Lower lobe of right lung (tissue), 2 donors: ENCODE measurements at regions not wholly inside any gene's neighbourhood (a gene's known extent, or its start where the extent isn't known, plus 50 kb on each side); places are given as distances from the start of the nearest gene placed in this dataset.
"Not testable (repeated sequence)": the region's sequence is repeated elsewhere in the genome, so short reads cannot be mapped to it uniquely, and the experiment has no call there.

Experiments used
- ATAC-seq, 2 donors: fragments of 200-7000 bp; cut with Tn5 transposase; one replicate each; pipeline ENCODE4 v1.9.1; 2020 to 2022; ENCODE audit warnings: mild to moderate bottlenecking in 2 of 2, moderate library complexity in 2 of 2
- DNase-seq: peaks from one replicate; pipeline ENCODE4 v3.0.0-alpha.2; 2020
- H3K27ac ChIP-seq: fragments of 200-600 bp; one replicate; pipeline ENCODE4 v1.8.0; 2022
- H3K27me3 ChIP-seq: fragments of 200-600 bp; one replicate; pipeline ENCODE4 v1.8.0; 2022; ENCODE audit warnings: low read depth
- H3K36me3 ChIP-seq: fragments of 200-600 bp; one replicate; pipeline ENCODE4 v1.8.0; 2022; ENCODE audit warnings: mild to moderate bottlenecking
- H3K4me1 ChIP-seq: fragments of 200-600 bp; one replicate; pipeline ENCODE4 v1.8.0; 2022
- H3K4me3 ChIP-seq: fragments of 200-600 bp; one replicate; pipeline ENCODE4 v1.8.0; 2022; ENCODE audit warnings: mild to moderate bottlenecking
- H3K9me3 ChIP-seq: fragments of 200-600 bp; one replicate; pipeline ENCODE4 v1.8.0; 2022
- intact Hi-C: fragments of 100-400 bp; cut with DNase I; formaldehyde crosslinking; loops from one replicate; pipeline ENCODE4 v1.11.0; 2022
- TF ChIP-seq, protein P1 (sequence below): fragments of 200-600 bp; IDR thresholded peaks from one replicate; pipeline ENCODE4 v1.8.0; 2022; ENCODE audit warnings: antibody characterized with exemption, mild to moderate bottlenecking
- donor health status: DM: no; HTN: yes; CAD: no; lungs with severe emphysema.

DNA sequence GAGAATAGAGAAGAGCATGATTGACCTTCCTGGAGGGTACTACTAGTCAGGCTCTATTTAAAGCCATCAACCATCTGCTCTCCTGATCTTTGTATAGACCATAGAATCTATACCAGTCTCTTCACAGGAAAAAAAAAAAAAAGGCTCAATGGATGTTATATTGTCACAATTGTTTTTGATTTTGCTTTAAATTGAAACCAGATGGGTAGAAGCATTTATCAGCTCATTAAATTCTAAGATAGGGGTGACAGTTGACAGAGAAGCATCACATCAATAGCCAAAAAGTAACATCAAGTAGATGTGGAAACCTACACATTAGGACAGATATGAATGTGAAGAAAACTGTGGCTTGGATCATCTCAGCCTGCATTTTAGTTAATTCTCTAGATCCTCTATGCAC, 558.9 kb upstream of the MBL2 start:
- Histone ChIP-seq H3K4me1 (no peaks in the 10 kb centered on the region), H3K9me3 (peaks cover 14% of the 10 kb centered on the region), H3K36me3 (no peaks in the 10 kb centered on the region), H3K4me3 (no peak overlapping the region), H3K27ac (no peak overlapping the region), H3K27me3 (no peaks in the 10 kb centered on the region)
- TF ChIP-seq, protein P1, sequence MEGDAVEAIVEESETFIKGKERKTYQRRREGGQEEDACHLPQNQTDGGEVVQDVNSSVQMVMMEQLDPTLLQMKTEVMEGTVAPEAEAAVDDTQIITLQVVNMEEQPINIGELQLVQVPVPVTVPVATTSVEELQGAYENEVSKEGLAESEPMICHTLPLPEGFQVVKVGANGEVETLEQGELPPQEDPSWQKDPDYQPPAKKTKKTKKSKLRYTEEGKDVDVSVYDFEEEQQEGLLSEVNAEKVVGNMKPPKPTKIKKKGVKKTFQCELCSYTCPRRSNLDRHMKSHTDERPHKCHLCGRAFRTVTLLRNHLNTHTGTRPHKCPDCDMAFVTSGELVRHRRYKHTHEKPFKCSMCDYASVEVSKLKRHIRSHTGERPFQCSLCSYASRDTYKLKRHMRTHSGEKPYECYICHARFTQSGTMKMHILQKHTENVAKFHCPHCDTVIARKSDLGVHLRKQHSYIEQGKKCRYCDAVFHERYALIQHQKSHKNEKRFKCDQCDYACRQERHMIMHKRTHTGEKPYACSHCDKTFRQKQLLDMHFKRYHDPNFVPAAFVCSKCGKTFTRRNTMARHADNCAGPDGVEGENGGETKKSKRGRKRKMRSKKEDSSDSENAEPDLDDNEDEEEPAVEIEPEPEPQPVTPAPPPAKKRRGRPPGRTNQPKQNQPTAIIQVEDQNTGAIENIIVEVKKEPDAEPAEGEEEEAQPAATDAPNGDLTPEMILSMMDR: no peak
- intact Hi-C loops: no loop called here
- ATAC-seq (no peak), DNase-seq (no peak)

DNA sequence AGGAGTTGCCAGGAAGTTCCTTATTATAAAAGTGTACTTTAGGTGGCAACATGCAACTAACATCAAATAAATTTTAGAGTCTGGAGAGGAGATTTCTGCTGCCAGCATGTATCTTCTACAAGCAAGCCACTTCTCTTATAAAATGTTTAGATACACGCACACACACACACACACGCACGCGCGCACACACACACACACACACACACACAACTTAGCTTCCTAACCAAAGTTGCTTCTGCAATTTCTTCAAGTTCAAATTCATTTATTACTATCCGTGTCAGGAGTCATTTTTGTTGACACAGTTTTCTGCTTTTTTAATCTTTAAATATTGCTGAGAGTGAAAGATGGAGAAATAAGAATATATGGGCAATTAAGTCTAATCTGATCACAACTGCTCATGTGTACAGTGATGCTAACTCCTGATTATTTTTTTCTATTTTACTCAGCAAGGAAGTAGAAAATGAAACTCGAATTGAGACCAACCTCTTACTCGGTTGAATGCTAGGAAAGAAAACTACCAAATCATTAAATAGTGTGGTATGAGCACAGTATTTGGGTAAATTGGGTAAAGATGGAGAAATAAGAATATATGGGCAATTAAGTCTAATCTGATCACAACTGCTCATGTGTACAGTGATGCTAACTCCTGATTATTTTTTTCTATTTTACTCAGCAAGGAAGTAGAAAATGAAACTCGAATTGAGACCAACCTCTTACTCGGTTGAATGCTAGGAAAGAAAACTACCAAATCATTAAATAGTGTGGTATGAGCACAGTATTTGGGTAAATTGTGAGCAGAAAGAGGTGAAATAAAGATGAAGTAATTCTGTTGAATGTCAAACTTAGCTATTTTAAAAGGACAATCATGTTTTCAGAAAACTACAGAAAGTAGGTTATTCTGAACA, 554.1 kb upstream of the MBL2 start:
- H3K4me1 ChIP-seq, H3K9me3 ChIP-seq, H3K27ac ChIP-seq, H3K36me3 ChIP-seq, DNase-seq, H3K4me3 ChIP-seq, ATAC-seq, H3K27me3 ChIP-seq, intact Hi-C loops: not testable (repeated sequence)

DNA sequence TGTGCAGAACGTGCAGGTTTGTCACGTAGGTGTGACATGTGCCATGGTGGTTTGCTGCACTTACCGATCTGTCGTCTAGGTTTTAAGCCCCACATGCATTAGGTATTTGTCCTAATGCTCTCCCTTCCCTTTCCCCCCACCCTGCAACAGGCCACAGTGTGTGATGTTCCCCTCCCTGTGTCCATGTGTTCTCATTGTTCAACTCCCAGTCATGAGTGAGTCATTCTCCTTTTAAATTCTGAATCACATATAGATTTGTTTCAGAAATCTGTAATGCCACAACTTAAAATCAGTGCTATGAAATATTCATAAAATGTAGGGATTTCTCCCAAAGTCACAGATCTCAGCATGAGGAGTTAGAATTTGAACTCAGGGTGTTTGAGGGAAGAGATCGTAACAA, 552.5 kb upstream of the MBL2 start:
- TF ChIP-seq, protein P1: no peak
- ATAC-seq: no peak
- no peaks in the 10 kb centered on the region for H3K9me3 ChIP-seq

DNA sequence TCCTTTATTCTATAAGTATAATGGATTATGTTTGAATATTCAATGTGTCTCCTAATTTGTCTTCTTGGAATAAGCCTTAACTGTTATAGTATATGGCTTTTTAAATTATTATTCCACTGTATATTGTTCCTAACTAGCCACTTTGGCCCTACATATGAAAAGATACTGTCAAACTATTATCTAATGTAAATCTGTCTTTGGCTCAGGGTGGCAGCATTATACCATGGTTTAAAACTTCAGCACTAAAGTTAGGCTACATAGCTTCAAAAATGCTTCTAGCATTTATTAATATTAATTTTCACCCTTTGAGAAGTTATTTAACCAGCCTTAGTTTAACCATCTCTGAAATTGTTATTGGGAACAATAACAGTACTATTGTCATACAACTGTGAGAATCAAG, 543.1 kb upstream of the MBL2 start:
- no peaks in the 10 kb centered on the region for H3K27me3 ChIP-seq
- ATAC-seq: no peak
- H3K9me3 ChIP-seq: no peaks in the 10 kb centered on the region
- no peak overlapping the region for H3K4me3 ChIP-seq
- no peak for DNase-seq
- H3K36me3 ChIP-seq: no peaks in the 10 kb centered on the region
- TF ChIP-seq, protein P1: no peak
- H3K27ac ChIP-seq: no peak overlapping the region
- intact Hi-C loops: no loop called here
- H3K4me1 ChIP-seq: no peaks in the 10 kb centered on the region

More for the DNA sequence above, 552.5 kb upstream of the MBL2 start:
- Histone ChIP-seq H3K4me3 (no peak overlapping the region), H3K27ac (no peak overlapping the region), H3K36me3 (no peaks in the 10 kb centered on the region), H3K4me1 (no peaks in the 10 kb centered on the region), H3K27me3 (no peaks in the 10 kb centered on the region)
- intact Hi-C loops: no loop called here
- no peak for DNase-seq

DNA sequence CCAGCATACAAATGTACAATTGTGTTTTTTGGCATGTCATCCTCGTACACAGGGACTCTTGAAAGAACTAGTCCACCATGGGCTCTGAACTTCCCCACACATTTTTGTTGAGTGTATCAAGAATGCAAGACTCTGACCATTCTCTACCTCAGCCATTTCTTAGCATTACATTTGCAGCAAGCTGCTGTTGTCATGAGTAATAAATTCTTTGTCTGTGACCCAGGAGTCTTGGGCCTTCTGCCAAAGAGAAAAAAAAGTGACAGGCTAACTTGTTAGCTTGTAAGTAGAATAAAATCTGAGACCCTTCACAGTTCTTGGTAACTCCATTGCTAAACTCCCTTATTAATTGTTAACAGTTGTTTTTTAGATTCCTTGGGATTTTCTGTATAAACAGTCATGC, 542.3 kb upstream of the MBL2 start:
- no peaks in the 10 kb centered on the region for H3K27me3 ChIP-seq
- H3K4me3 ChIP-seq: no peak overlapping the region
- intact Hi-C loops: no loop called here
- no peaks in the 10 kb centered on the region for H3K9me3 ChIP-seq
- DNase-seq (no peak), ATAC-seq (no peak)
- no peaks in the 10 kb centered on the region for H3K36me3 ChIP-seq
- H3K27ac ChIP-seq: no peak overlapping the region
- TF ChIP-seq, protein P1: no peak
- H3K4me1 ChIP-seq: no peaks in the 10 kb centered on the region

DNA sequence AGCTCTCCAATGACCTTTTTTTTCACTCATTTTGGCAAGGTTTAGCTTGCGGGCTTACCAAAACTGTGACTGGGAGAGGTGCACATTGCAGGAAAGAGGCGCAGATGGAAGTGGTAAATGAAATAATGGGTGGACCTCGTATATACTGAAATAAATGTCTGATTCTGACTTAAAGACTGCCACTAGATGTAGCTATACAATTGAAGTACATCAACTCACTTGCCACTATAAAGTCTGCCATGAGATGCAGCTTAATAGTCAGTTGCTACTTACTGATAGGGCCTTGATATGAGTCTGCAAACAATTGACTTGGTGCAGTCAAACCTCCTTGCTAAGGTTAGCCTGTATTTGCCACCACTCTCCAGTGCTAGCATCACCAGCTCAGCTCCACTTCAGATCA, 525.9 kb upstream of the MBL2 start:
- ATAC-seq (no peak), DNase-seq (no peak)
- no peaks in the 10 kb centered on the region for H3K27me3 ChIP-seq
- no peaks in the 10 kb centered on the region for H3K9me3 ChIP-seq
- no peaks in the 10 kb centered on the region for H3K4me1 ChIP-seq
- intact Hi-C loops: no loop called here
- TF ChIP-seq, protein P1: no peak
- no peak overlapping the region for H3K27ac ChIP-seq
- H3K36me3 ChIP-seq: no peaks in the 10 kb centered on the region
- no peak overlapping the region for H3K4me3 ChIP-seq
